CD4-positive, alpha-beta T cell treated with Interleukin-1 beta for 1 hour (primary cell): ENCODE measurements at regions not wholly inside any gene's neighbourhood (a gene's known extent, or its start where the extent isn't known, plus 50 kb on each side); places are given as distances from the start of the nearest gene placed in this dataset.

Source experiments
- DNase-seq, 2 donors: peaks; one replicate each; pipeline ENCODE4 v3.0.0-alpha.2; 2020 to 2022

DNA sequence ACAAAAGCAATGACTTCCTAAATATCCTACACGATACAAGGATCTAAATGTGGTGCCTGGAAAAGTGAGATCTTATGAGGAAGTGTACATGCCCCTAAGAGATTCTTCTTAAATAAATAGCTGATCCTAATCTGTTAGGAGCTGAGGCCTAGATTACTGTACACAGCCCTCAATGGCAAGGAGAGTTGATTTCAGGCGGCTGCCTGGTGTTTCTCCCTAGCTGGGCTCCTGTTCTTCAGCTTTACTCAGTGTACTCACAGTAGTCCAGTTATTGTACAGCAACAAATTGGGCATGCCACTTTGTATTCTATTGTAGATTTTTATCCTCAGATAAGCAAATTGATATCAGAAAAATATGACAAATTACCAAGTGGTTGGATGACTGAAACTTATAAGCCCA lies 358.2 kb upstream of the PDGFD start:
- no peak for DNase-seq

DNA sequence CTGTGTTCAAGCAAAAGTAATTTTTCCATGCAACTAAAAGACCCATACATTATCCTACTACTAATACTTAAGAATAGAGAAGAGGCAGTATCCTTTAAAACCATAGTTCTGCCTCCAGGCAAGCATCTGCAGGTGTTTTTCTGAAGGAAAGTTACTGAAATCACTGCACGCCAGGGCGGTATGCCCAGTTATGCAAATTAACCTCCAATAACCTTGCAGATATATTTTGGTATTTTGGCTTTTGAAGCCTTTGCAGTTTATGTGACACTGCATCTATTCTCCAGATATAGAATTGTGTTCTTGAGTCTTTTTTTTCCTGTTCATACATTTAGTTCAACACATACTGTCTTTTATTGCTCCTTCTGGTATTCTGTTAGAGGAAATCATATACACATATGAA lies 346.2 kb upstream of the PDGFD start:
- no peak for DNase-seq

- DNase-seq = no peak
Observed at GRCh38 chr11:104490182-104490581, 326.2 kb upstream of the PDGFD start.

DNA sequence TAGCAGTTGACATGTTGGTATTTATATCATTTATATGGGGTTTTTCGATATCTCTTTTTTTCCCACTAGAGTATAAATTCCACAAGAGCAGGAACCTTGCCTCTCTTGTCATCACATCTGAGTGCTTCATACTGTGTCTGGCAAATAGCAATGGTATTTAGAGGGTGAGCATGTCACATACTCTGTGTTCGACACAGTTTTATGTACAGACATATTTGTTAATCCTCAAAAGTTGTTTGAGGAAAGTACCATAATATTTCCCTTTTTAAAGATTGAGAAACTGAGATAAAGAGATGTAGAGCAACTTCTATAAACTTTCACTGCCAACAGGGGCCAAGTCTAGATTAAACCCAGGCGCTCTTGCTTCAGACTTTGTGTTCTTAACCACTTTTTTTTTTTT lies 324.6 kb upstream of the PDGFD start:
- DNase-seq = no peak

DNA sequence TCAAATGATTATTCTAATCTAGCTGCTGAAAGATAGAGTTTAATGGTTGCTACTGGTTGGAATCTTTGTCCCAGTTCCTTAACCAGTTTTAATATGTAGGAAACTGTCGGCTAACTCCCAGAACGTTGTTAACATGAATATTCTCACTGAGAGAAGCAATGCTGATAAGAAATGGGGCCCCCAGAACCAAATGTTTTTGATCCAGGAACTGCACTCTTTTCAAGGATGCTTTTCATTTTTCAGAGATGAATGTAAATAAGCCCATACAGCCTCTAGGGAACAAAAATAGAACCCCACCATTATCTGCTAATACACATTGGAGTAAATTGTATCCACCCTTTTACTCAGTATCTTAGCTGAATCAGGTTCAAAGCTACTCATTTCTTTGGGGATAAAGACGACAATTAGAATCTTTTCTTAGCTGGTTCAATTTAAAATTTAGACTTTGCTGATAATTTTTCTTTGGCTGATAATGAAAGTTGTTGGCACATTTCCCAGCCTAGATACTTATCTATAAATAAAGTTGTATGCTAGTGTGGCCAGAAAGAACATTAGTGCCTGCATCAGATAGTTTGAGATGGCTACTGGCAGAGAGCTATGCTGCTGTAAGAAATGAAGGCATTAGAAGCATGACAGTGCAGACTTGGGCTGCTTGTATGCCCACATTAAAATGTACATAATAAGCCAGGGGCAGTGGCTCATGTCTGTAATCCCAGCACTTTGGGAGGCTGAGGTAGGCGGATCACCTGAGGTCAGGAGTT lies 323.3 kb upstream of the PDGFD start:
- no peak for DNase-seq

- no peak for DNase-seq
Observed at GRCh38 chr11:104484804-104485554, 321.0 kb upstream of the PDGFD start.

DNA sequence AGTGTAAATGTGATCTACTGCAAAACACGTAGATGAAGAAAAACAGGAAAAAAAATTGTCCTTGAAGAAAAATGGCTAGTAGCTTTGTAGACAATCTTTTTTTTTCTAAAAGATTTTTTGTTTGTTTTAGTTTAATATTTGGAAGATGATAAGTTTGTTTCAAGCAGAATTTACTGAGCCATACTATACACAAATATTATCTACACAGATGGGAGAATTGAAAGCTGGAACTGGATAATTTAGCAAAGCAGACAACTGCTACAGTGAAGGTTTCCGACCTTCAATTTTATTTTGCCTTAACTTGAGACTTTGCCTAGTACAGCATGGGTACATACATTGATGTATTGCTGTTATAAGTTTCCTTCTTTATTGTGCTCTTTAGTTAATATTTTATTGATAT lies 313.0 kb upstream of the PDGFD start:
- DNase-seq = no peak

- DNase-seq = no peak
Observed at GRCh38 chr11:104476454-104476853, 312.5 kb upstream of the PDGFD start.

- DNase-seq = no peak
Observed at GRCh38 chr11:104467404-104467803, 303.5 kb upstream of the PDGFD start.

DNA sequence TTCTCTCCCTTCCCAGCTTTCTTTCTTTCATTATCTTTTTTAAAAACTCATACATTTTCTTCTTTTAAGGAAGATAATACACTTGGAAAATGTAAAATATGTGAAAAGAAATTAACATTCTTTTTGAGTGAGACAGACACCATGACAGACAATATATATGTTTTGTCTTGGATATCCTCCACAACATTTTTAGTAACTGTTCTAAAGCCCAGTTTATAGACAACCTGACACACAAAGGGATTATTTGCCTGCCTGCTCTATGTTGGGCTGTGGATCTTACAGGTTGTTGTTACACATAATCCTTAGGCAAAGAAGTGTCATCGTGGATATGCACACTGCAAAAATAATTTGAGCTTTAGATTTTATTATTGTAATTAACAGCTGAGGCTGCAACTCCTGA lies 301.4 kb upstream of the PDGFD start:
- DNase-seq = no peak

DNA sequence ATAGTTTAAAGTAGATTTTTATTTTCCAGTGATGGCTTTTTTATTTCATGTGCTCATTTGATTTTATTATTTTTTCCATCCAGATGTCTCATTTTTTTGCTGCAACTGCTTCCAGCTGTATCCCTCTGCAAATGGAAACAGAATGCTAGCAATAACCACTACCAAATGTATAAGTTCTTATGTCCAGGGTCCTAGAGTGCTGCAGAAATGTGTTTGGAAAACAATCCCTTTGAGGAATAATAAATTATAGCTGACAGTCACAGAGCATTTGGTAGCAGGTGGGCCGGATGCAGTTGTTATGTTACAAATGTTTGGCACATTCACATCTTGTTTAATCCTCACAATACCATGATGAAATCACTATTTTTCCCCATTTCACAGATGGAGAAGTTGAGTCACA lies 300.7 kb upstream of the PDGFD start:
- no peak for DNase-seq

DNA sequence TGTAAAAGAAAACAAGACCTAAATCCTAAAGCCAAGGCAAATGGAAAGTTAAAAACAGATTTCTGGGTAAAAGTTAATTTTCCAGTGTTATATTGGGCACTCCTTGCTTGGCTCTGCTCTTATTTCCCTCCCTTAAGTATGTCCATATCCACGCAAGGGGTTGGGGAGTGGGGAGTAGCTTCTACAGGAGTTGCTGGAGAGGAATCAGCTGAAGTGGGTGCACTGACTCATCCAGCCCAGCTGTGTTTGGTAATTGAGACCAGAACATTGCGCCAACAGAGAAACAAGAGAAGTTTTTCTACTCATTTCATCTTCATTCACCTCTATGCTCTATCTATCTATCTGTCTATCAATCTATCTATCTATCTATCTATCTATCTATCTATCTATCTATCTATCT lies 298.4 kb upstream of the PDGFD start:
- no peak for DNase-seq

- no peak for DNase-seq
Observed at GRCh38 chr11:104451197-104451893, 287.4 kb upstream of the PDGFD start.

- no peak for DNase-seq
Observed at GRCh38 chr11:104443387-104443786, 279.4 kb upstream of the PDGFD start.

DNA sequence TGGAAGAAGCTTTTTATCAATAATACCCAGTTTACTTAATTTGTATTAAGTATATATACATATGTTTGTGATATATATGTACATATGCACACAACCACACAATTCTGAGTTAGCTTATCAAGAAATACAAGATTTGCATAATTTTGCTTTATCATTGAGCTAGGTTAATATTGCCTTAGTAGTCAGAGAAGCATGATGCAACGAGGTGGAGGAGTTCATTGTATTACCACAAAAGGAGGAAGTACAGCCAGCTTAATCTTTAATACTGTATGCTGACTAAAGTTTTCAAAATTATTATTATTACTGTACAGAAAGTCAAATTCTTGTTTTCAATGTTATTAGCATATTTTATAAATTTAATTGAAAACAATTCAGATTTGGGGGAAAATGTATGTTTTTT lies 278.4 kb upstream of the PDGFD start:
- no peak for DNase-seq

GRCh38 chr11:104435494-104435893 lies 271.5 kb upstream of the PDGFD start:
- no peak for DNase-seq

- DNase-seq = no peak
Observed at GRCh38 chr11:104433751-104434150, 269.8 kb upstream of the PDGFD start.

- no peak for DNase-seq
Observed at GRCh38 chr11:104432981-104433380, 269.0 kb upstream of the PDGFD start.

- DNase-seq = no peak
Observed at GRCh38 chr11:104432526-104432925, 268.6 kb upstream of the PDGFD start.

DNA sequence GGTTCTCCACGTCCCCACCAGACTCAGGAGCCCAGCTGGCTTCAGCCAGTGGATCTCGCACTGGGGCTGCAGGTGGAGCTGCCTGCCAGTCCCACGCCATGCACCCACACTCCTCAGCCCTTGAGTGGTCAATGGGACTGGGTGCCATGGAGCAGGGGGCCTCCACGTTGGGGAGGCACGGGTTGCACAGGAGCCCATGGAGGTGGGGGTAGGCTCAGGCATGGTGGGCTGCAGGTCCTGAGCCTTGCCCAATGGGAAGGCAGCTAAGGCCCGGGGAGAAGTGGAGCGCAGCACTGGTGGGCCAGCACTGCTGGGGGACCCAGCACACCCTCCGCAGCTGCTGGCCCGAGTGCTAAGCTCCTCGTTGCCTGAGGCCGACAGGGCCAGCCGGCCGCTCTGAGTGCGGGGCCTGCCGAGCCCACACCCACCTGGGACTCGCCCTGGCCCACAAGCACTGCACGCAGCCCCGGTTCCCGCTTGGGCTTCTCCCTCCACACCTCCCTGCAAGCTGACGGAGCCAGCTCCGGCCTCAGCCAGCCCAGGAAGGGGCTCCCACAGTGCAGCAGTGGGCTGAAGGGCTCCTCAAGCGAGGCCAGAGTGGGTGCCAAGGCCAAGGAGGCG lies 258.5 kb upstream of the PDGFD start:
- DNase-seq = no peak

GRCh38 chr11:104410336-104410735 lies 246.4 kb upstream of the PDGFD start:
- DNase-seq = no peak

DNA sequence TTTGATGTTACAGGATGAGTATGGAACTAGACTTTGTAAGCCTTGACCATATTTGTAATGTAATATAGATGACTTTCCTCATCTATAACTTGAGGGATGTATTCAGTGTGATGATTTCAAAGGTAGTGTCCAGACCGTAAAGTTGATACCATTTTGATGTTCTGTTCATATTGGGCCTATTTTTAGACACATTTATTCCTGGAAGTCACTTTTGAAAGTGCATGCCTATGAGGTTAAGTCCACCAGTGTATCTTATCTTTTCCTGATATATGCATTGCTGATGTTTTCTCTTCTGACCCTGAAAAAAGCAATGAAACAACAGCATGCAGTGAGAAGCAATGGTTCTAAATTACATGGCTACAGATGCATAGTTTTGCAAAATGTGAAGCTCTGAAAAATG lies 244.7 kb upstream of the PDGFD start:
- no peak for DNase-seq

DNA sequence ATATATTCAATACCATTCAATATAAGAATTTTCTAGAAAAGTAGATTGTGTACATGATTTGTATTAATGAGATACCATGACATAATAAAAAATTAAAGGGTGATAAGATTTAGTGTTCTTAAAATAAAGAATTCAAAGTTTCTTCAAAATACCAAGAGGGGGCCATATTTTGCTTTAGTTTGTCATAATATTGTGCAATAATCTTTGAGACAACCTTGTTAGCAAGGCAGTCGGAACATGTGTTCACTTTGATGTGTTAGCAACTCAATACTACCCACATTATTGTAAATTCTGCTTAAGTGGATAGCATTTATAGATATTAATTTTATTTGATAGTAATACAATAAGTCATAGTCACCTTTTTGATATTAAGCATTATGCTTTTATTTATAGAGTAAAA lies 241.3 kb upstream of the PDGFD start:
- no peak for DNase-seq
